PC-9 (cell line): ENCODE measurements at regions not wholly inside any gene's neighbourhood (a gene's known extent, or its start where the extent isn't known, plus 50 kb on each side); places are given as distances from the start of the nearest gene placed in this dataset.
A peak's percentile ranks its signal among the peaks of the same experiment; 100 is the strongest.

Source experiments
- BruUV-seq: library from RNA; stranded (reverse); fragments of 400-500 nt; replicated peaks from 2 replicates; lab custom pipeline; 2021; lab: Mats Ljungman, UMichigan
- CTCF ChIA-PET: fragments of 300-600 bp; sonication (Branson Sonifier 250); formaldehyde crosslinking; loops from one replicate; lab custom pipeline; 2022; ENCODE audit warnings: antibody characterized with exemption; lab: Charles Lee
- POLR2A ChIA-PET: fragments of 300-600 bp; sonication (Branson Sonifier 250); formaldehyde crosslinking; loops from one replicate; lab custom pipeline; 2022; ENCODE audit warnings: antibody characterized with exemption; ENCODE audit not compliant: unreplicated experiment; lab: Charles Lee
- DNase-seq, 2 experiments: peaks; one replicate each; pipeline versions ENCODE4 v3.0.0 to v3.0.0-alpha.2; 2015 to 2022; ENCODE audit warnings: mixed read lengths in 1 of 2
- H2AFZ ChIP-seq: fragments of 200-600 bp; sonication (generic); 2 replicates; pipeline ENCODE4 v1.8.1; 2017; ENCODE audit warnings: antibody characterized with exemption
- H3F3A ChIP-seq: fragments of 200-600 bp; sonication (generic); 2 replicates; pipeline ENCODE4 v1.8.1; 2017; ENCODE audit warnings: antibody characterized with exemption, mild to moderate bottlenecking, low read depth; ENCODE audit not compliant: insufficient read depth
- H3K27ac ChIP-seq: fragments of 200-600 bp; sonication (generic); 2 replicates; pipeline ENCODE4 v1.6.1; 2016; ENCODE audit warnings: mixed run types
- H3K27me3 ChIP-seq: fragments of 200-600 bp; sonication (generic); 2 replicates; pipeline ENCODE4 v1.6.1; 2016; ENCODE audit warnings: low read depth, mixed run types; ENCODE audit not compliant: insufficient read depth
- H3K36me3 ChIP-seq: fragments of 200-600 bp; sonication (generic); 2 replicates; pipeline ENCODE4 v1.6.1; 2016; ENCODE audit warnings: low read depth, mixed run types
- H3K4me1 ChIP-seq: fragments of 200-600 bp; sonication (generic); replicated peaks from 2 replicates; pipeline ENCODE4 v1.6.1; 2016; ENCODE audit warnings: mixed run types; ENCODE audit not compliant: insufficient read depth
- H3K4me2 ChIP-seq: fragments of 200-600 bp; sonication (generic); 2 replicates; pipeline ENCODE4 v1.6.1; 2017; ENCODE audit warnings: mixed run types
- H3K4me3 ChIP-seq: fragments of 200-600 bp; sonication (generic); 2 replicates; pipeline ENCODE4 v1.6.1; 2016; ENCODE audit warnings: mixed run types
- H3K79me2 ChIP-seq: fragments of 200-600 bp; sonication (generic); 2 replicates; pipeline ENCODE4 v1.6.1; 2017; ENCODE audit warnings: low read depth, mixed run types
- H3K9me2 ChIP-seq: fragments of 200-600 bp; sonication (generic); 2 replicates; pipeline ENCODE4 v1.8.1; 2017; ENCODE audit warnings: mild to moderate bottlenecking; ENCODE audit not compliant: insufficient read depth
- H3K9me3 ChIP-seq: fragments of 200-600 bp; sonication (generic); 2 replicates; pipeline ENCODE4 v1.8.1; 2016; ENCODE audit warnings: low read depth; ENCODE audit not compliant: insufficient read depth
- H4K20me1 ChIP-seq: fragments of 200-600 bp; sonication (generic); 2 replicates; pipeline ENCODE4 v1.8.1; 2017; ENCODE audit not compliant: insufficient read depth
- CTCF ChIP-seq: fragments of 200-600 bp; sonication (generic); conservative IDR thresholded peaks from 2 replicates; pipeline ENCODE4 v1.6.1; 2017; ENCODE audit warnings: mixed run types, antibody characterized with exemption, mild to moderate bottlenecking, moderate library complexity
- EZH2 ChIP-seq: fragments of 200-600 bp; sonication (generic); IDR thresholded peaks from 2 replicates; pipeline ENCODE4 v1.8.0; 2017; ENCODE audit warnings: antibody characterized with exemption, low read depth
- intact Hi-C: fragments of 100-400 bp; cut with micrococcal nuclease; formaldehyde crosslinking; loops from one replicate; pipeline ENCODE4 v1.10.0; 2022; ENCODE audit not compliant: unreplicated experiment

GRCh38 chr4:41323179-41323578 is 66.5 kb downstream of the UCHL1 start:
- Histone ChIP-seq H3K9me3 (peaks cover 6% of the 10 kb centered on the region; the same call in 1 of the 2 replicates), H3K9me2 (no peaks in the 10 kb centered on the region), H3F3A (peaks cover 40% of the 10 kb centered on the region), H3K27me3 (no peaks in the 10 kb centered on the region), H3K4me3 (no peak overlapping the region), H2AFZ (no peak overlapping the region), H3K79me2 (no peaks in the 10 kb centered on the region), H4K20me1 (no peaks in the 10 kb centered on the region), H3K36me3 (no peaks in the 10 kb centered on the region), H3K4me1 (peaks cover 56% of the 10 kb centered on the region), H3K27ac (no peak overlapping the region), H3K4me2 (peak overlapping the region; percentile 46)
- no peak for TF ChIP-seq CTCF
- no peak for TF ChIP-seq EZH2
- ChIA-PET CTCF (interaction anchor here (0.8 to 1.1 kb wide), 2 partner anchors 36 to 132 kb away, joined by 3 read pairs; no protein-coding TSS in a partner anchor), POLR2A (interaction anchor here (0.6 to 1.1 kb wide), 4 partner anchors 19 to 805 kb away, joined by 4 to 7 read pairs (median 5); partner anchors contain the start of gene UCHL1)
- no TSS peak for BruUV-seq
- intact Hi-C loops: no loop called here
- no peak for DNase-seq

GRCh38 chr4:41323706-41324105 is 67.0 kb downstream of the UCHL1 start:
- TF ChIP-seq EZH2 (no peak), CTCF (no peak)
- Histone ChIP-seq H3K9me3 (peaks cover 6% of the 10 kb centered on the region; the same call in 1 of the 2 replicates), H3F3A (peaks cover 34% of the 10 kb centered on the region), H3K4me1 (peaks cover 51% of the 10 kb centered on the region), H3K79me2 (no peaks in the 10 kb centered on the region), H3K36me3 (no peaks in the 10 kb centered on the region), H3K27ac (no peak overlapping the region), H3K27me3 (no peaks in the 10 kb centered on the region), H3K9me2 (no peaks in the 10 kb centered on the region), H2AFZ (no peak overlapping the region), H3K4me3 (no peak overlapping the region), H3K4me2 (peak overlapping the region; percentile 46), H4K20me1 (no peaks in the 10 kb centered on the region)
- peak; percentile 11 to 75 for DNase-seq
- CTCF ChIA-PET: interaction anchor here (0.6 to 1.1 kb wide), 3 partner anchors 35 to 571 kb away, joined by 3 read pairs; no protein-coding TSS in a partner anchor
- intact Hi-C loops: no loop called here
- BruUV-seq: no TSS peak
- POLR2A ChIA-PET: interaction anchor here (0.6 to 1.1 kb wide), 4 partner anchors 18 to 804 kb away, joined by 4 to 7 read pairs (median 5); partner anchors contain the start of gene UCHL1

GRCh38 chr4:41324861-41325260 is 68.1 kb downstream of the UCHL1 start:
- H3K9me2 ChIP-seq: no peaks in the 10 kb centered on the region
- peaks cover 6% of the 10 kb centered on the region; the same call in 1 of the 2 replicates for H3K9me3 ChIP-seq
- no peaks in the 10 kb centered on the region for H3K79me2 ChIP-seq
- POLR2A ChIA-PET: no interaction called here
- H3K27me3 ChIP-seq: no peaks in the 10 kb centered on the region
- no peak for TF ChIP-seq CTCF
- no peak for TF ChIP-seq EZH2
- DNase-seq: no peak
- H2AFZ ChIP-seq: no peak overlapping the region
- no TSS peak for BruUV-seq
- no peak overlapping the region for H3K4me2 ChIP-seq
- no peak overlapping the region for H3K4me3 ChIP-seq
- no peak overlapping the region for H3K27ac ChIP-seq
- H3K36me3 ChIP-seq: no peaks in the 10 kb centered on the region
- CTCF ChIA-PET: no interaction called here
- no peaks in the 10 kb centered on the region for H4K20me1 ChIP-seq
- intact Hi-C loops: no loop called here
- H3F3A ChIP-seq: peaks cover 23% of the 10 kb centered on the region
- H3K4me1 ChIP-seq: peaks cover 39% of the 10 kb centered on the region
